Upper lobe of right lung (tissue), 1 donor: ENCODE measurements at regions not wholly inside any gene's neighbourhood (a gene's known extent, or its start where the extent isn't known, plus 50 kb on each side); places are given as distances from the start of the nearest gene placed in this dataset.

Source experiments
- ATAC-seq: fragments of 200-7000 bp; cut with Tn5 transposase; one replicate; pipeline ENCODE4 v1.9.1; 2020; ENCODE audit warnings: mild to moderate bottlenecking, moderate library complexity
- DNase-seq: peaks from one replicate; pipeline ENCODE4 v3.0.0-alpha.2; 2020
- H3K27ac ChIP-seq: fragments of 200-600 bp; one replicate; pipeline ENCODE4 v1.8.0; 2022
- H3K27me3 ChIP-seq: fragments of 200-600 bp; one replicate; pipeline ENCODE4 v1.8.0; 2022; ENCODE audit warnings: mild to moderate bottlenecking
- H3K36me3 ChIP-seq: fragments of 200-600 bp; one replicate; pipeline ENCODE4 v1.8.0; 2022
- H3K4me1 ChIP-seq: fragments of 200-600 bp; one replicate; pipeline ENCODE4 v1.8.0; 2022
- H3K4me3 ChIP-seq: fragments of 200-600 bp; one replicate; pipeline ENCODE4 v1.8.0; 2022; ENCODE audit warnings: mild to moderate bottlenecking
- H3K9me3 ChIP-seq: fragments of 200-600 bp; one replicate; pipeline ENCODE4 v1.8.0; 2022
- CTCF ChIP-seq: fragments of 200-600 bp; IDR thresholded peaks from one replicate; pipeline ENCODE4 v1.8.0; 2022; ENCODE audit warnings: antibody characterized with exemption
- intact Hi-C: fragments of 100-400 bp; cut with DNase I; formaldehyde crosslinking; loops from one replicate; pipeline ENCODE4 v1.11.0; 2022
- donor health status: DM: no; HTN: yes; CAD: no; lungs with severe emphysema.

- H3K36me3 ChIP-seq = no peaks in the 10 kb centered on the region
- TF ChIP-seq CTCF = no peak
- DNase-seq (no peak), ATAC-seq (no peak)
- H3K27ac ChIP-seq = no peak overlapping the region
- intact Hi-C loops = no loop called here
- no peaks in the 10 kb centered on the region for H3K9me3 ChIP-seq
- no peak overlapping the region for H3K4me3 ChIP-seq
- no peaks in the 10 kb centered on the region for H3K27me3 ChIP-seq
- no peaks in the 10 kb centered on the region for H3K4me1 ChIP-seq
Observed at GRCh38 chr12:34384693-34385092, 362.4 kb downstream of the ALG10 start.

- Histone ChIP-seq H3K27me3 (no peaks in the 10 kb centered on the region), H3K4me1 (no peaks in the 10 kb centered on the region), H3K27ac (no peak overlapping the region), H3K36me3 (no peaks in the 10 kb centered on the region), H3K9me3 (no peaks in the 10 kb centered on the region), H3K4me3 (no peak overlapping the region)
- DNase-seq (no peak), ATAC-seq (no peak)
- TF ChIP-seq CTCF = no peak
- intact Hi-C loops = no loop called here
Observed at GRCh38 chr12:34386016-34386415, 363.7 kb downstream of the ALG10 start.

- peaks cover 4% of the 10 kb centered on the region for H3K9me3 ChIP-seq
- no peak for ATAC-seq
- no peak overlapping the region for H3K27ac ChIP-seq
- no peak for TF ChIP-seq CTCF
- DNase-seq = no peak
- H3K36me3 ChIP-seq = no peaks in the 10 kb centered on the region
- H3K4me1 ChIP-seq = no peaks in the 10 kb centered on the region
- no peaks in the 10 kb centered on the region for H3K27me3 ChIP-seq
- intact Hi-C loops = no loop called here
- H3K4me3 ChIP-seq = no peak overlapping the region
Observed at GRCh38 chr12:34386621-34387255, 364.4 kb downstream of the ALG10 start.

- Histone ChIP-seq H3K36me3 (no peaks in the 10 kb centered on the region), H3K4me3 (no peak overlapping the region), H3K9me3 (peaks cover 8% of the 10 kb centered on the region), H3K27me3 (no peaks in the 10 kb centered on the region), H3K27ac (no peak overlapping the region), H3K4me1 (no peaks in the 10 kb centered on the region)
- ATAC-seq (no peak), DNase-seq (peak; percentile 51)
- intact Hi-C loops = no loop called here
- no peak for TF ChIP-seq CTCF
Observed at GRCh38 chr12:34387711-34388635, 365.7 kb downstream of the ALG10 start.

- intact Hi-C loops = no loop called here
- H3K36me3 ChIP-seq = no peaks in the 10 kb centered on the region
- H3K9me3 ChIP-seq = peaks cover 8% of the 10 kb centered on the region
- no peak overlapping the region for H3K27ac ChIP-seq
- DNase-seq = peak; percentile 40
- no peak overlapping the region for H3K4me3 ChIP-seq
- no peak for ATAC-seq
- no peak for TF ChIP-seq CTCF
- no peaks in the 10 kb centered on the region for H3K4me1 ChIP-seq
- H3K27me3 ChIP-seq = no peaks in the 10 kb centered on the region
Observed at GRCh38 chr12:34388636-34389377, 366.5 kb downstream of the ALG10 start.
